Parathyroid adenoma (tissue), 2 donors: ENCODE measurements at regions not wholly inside any gene's neighbourhood (a gene's known extent, or its start where the extent isn't known, plus 50 kb on each side); places are given as distances from the start of the nearest gene placed in this dataset.

Experiments used
- H2AFZ ChIP-seq: fragments of 300-600 bp; sonication (generic); one replicate; pipeline ENCODE4 v1.7.0; 2017; ENCODE audit warnings: antibody characterized with exemption, mild to moderate bottlenecking
- H3K27ac ChIP-seq: fragments of 300-600 bp; sonication (generic); one replicate; pipeline ENCODE4 v1.7.0; 2017
- H3K27me3 ChIP-seq: fragments of 300-600 bp; sonication (generic); one replicate; pipeline ENCODE4 v1.7.0; 2017; ENCODE audit warnings: low read length; ENCODE audit not compliant: control insufficient read depth, insufficient read depth
- H3K36me3 ChIP-seq: fragments of 300-600 bp; sonication (generic); one replicate; pipeline ENCODE4 v1.7.0; 2017; ENCODE audit warnings: low read length; ENCODE audit not compliant: control insufficient read depth, insufficient read depth
- H3K4me1 ChIP-seq: fragments of 300-600 bp; sonication (generic); one replicate; pipeline ENCODE4 v1.7.0; 2017; ENCODE audit warnings: control low read depth
- H3K4me2 ChIP-seq: fragments of 300-600 bp; sonication (generic); one replicate; pipeline ENCODE4 v1.7.0; 2017; ENCODE audit warnings: low read length
- H3K4me3 ChIP-seq: fragments of 300-600 bp; sonication (generic); one replicate; pipeline ENCODE4 v1.7.0; 2017; ENCODE audit warnings: low read depth, low read length
- H3K79me2 ChIP-seq: fragments of 300-600 bp; sonication (generic); one replicate; pipeline ENCODE4 v1.7.0; 2017; ENCODE audit warnings: control low read depth
- H3K9ac ChIP-seq: fragments of 300-600 bp; sonication (generic); one replicate; pipeline ENCODE4 v1.7.0; 2017; ENCODE audit warnings: mild to moderate bottlenecking
- H3K9me3 ChIP-seq: fragments of 300-600 bp; sonication (generic); one replicate; pipeline ENCODE4 v1.7.0; 2017; ENCODE audit warnings: low read length; ENCODE audit not compliant: control insufficient read depth
- TF ChIP-seq, protein P1 (sequence below): fragments of 300-600 bp; sonication (generic); IDR thresholded peaks from one replicate; pipeline ENCODE4 v1.7.0; 2017; ENCODE audit warnings: antibody characterized with exemption, mild to moderate bottlenecking
- donor health status: primary hyperparathyroidism.

DNA sequence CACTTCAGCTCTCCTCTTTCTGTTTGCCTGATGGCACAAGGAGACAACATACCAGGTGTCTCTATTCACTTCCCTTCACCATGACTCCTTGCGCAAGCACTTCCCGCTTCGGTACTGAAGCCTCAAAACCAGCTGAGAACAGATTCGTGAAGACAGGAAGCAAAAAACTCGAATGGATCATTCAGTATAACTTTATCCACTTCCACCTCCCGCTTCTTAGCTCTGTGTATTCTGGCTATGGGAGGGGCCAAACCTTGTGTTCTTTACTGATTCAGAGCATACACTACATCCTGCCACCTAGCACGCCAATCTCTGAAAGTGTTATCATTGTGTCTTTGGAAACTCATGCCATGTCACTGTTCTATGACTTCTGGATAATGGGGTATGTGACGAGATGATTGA, 62.2 kb upstream of the ADA2 start:
- TF ChIP-seq, protein P1, sequence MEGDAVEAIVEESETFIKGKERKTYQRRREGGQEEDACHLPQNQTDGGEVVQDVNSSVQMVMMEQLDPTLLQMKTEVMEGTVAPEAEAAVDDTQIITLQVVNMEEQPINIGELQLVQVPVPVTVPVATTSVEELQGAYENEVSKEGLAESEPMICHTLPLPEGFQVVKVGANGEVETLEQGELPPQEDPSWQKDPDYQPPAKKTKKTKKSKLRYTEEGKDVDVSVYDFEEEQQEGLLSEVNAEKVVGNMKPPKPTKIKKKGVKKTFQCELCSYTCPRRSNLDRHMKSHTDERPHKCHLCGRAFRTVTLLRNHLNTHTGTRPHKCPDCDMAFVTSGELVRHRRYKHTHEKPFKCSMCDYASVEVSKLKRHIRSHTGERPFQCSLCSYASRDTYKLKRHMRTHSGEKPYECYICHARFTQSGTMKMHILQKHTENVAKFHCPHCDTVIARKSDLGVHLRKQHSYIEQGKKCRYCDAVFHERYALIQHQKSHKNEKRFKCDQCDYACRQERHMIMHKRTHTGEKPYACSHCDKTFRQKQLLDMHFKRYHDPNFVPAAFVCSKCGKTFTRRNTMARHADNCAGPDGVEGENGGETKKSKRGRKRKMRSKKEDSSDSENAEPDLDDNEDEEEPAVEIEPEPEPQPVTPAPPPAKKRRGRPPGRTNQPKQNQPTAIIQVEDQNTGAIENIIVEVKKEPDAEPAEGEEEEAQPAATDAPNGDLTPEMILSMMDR, result no peak
- Histone ChIP-seq H3K79me2 (no peaks in the 10 kb centered on the region), H3K4me3 (no peak overlapping the region), H3K27me3 (no peaks in the 10 kb centered on the region), H3K9me3 (no peaks in the 10 kb centered on the region), H3K36me3 (no peaks in the 10 kb centered on the region), H3K4me2 (no peak overlapping the region), H3K27ac (no peak overlapping the region), H2AFZ (no peak overlapping the region), H3K4me1 (no peaks in the 10 kb centered on the region), H3K9ac (no peak overlapping the region)

DNA sequence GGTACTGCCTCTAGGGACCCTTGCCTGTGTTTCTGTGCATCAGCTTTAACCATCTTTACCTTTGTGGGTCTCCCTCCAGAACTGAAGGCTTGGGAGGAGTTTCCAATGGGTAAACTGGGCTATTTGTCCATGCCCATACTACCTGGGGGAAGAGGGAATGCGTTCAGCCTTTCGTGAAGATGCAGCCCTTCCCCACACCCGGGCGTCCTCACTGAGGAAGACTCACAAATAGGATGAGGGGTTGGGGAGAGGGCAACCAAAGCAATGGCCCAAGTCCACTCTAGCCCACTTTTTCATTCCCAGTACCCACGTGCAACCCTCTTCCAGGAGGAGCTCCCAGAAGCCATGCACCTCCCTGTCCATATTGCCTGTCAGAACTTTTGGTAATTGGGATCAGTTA, 61.8 kb upstream of the ADA2 start:
- no peak overlapping the region for H3K9ac ChIP-seq
- H3K79me2 ChIP-seq, result no peaks in the 10 kb centered on the region
- no peak overlapping the region for H3K4me2 ChIP-seq
- no peaks in the 10 kb centered on the region for H3K27me3 ChIP-seq
- TF ChIP-seq, protein P1, result no peak
- H3K27ac ChIP-seq, result no peak overlapping the region
- no peaks in the 10 kb centered on the region for H3K4me1 ChIP-seq
- no peaks in the 10 kb centered on the region for H3K36me3 ChIP-seq
- H3K4me3 ChIP-seq, result no peak overlapping the region
- H2AFZ ChIP-seq, result no peak overlapping the region
- H3K9me3 ChIP-seq, result no peaks in the 10 kb centered on the region

DNA sequence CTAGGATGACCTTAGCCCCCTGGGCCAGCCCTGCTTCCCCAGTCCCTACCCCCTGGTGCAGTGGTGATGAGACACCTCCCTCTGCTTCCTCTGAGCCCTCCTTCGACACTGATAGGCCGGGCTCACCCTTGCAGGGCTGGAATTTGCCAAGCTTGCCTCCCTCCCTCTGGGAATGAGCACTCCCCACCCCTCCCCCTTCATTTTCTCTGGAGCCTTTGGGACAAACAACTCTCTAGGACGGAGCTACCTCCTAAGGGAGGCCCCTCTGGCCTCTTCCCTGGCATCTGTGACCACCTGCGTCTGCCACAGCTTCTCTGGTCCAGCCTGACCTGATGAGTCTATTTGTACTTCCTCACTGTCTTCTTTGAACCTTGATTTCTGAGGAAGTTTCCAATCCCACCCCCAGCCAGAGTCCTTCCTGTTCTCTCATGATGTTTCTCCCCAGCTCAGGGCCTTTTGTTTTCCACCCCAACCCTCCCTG, 53.3 kb upstream of the ADA2 start:
- Histone ChIP-seq H3K4me2 (no peak overlapping the region), H3K4me1 (no peaks in the 10 kb centered on the region), H3K36me3 (no peaks in the 10 kb centered on the region), H3K27me3 (no peaks in the 10 kb centered on the region), H3K4me3 (no peak overlapping the region), H3K9me3 (no peaks in the 10 kb centered on the region), H3K9ac (no peak overlapping the region), H2AFZ (no peak overlapping the region), H3K27ac (no peak overlapping the region), H3K79me2 (no peaks in the 10 kb centered on the region)
- TF ChIP-seq, protein P1, result no peak

DNA sequence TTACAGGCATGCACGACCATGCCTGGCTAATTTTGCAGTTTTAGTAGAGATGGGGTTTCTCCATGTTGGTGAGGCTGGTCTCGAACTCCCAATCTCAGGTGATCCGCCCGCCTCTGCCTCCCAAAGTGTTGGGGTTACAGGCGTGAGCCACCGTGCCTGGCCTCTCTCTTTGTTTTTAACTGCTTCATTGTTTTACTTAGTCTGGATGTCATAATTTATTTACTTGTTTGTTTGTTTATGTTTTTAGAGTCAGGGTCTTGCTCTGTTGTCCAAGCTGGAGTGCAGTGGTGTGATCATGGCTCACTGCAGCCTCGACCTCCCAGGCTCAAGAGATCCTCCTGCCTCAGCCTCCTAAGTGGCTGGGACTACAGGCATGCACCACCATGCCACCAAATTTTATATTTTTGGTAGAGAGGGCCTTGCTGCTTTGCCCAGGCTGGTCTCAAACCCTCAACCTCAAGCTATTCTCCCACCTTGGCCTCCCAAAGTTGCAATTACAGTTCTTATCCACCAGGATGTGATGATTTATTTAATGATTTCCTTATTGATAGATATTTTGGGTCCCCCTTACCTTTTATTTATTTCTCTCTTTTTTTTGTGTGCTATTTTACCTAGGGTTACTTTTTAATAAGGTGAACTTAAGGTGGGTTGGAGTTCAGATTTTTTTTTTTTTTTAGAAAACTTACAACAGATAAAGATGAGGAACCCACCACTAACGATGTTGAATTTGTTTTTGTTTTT, 52.6 kb upstream of the ADA2 start:
- H3K4me3 ChIP-seq, result no peak overlapping the region
- H3K4me1 ChIP-seq, result no peaks in the 10 kb centered on the region
- H3K27ac ChIP-seq, result no peak overlapping the region
- H3K27me3 ChIP-seq, result no peaks in the 10 kb centered on the region
- no peak overlapping the region for H3K4me2 ChIP-seq
- H3K36me3 ChIP-seq, result no peaks in the 10 kb centered on the region
- H2AFZ ChIP-seq, result no peak overlapping the region
- H3K79me2 ChIP-seq, result no peaks in the 10 kb centered on the region
- H3K9me3 ChIP-seq, result no peaks in the 10 kb centered on the region
- no peak overlapping the region for H3K9ac ChIP-seq
- TF ChIP-seq, protein P1, result no peak
